IPS-15b (cell line): ENCODE measurements at regions not wholly inside any gene's neighbourhood (a gene's known extent, or its start where the extent isn't known, plus 50 kb on each side); places are given as distances from the start of the nearest gene placed in this dataset.

ENCODE experiments used
- H3K27me3 ChIP-seq: one replicate; pipeline ENCODE4 v1.6.1; 2013; ENCODE audit warnings: low read length; ENCODE audit not compliant: control insufficient read depth, insufficient read depth
- H3K36me3 ChIP-seq: one replicate; pipeline ENCODE4 v1.6.1; 2013; ENCODE audit warnings: low read length; ENCODE audit not compliant: control insufficient read depth, insufficient read depth
- H3K4me1 ChIP-seq: one replicate; pipeline ENCODE4 v1.6.1; 2013; ENCODE audit warnings: mild to moderate bottlenecking, low read length; ENCODE audit not compliant: control insufficient read depth, insufficient read depth
- H3K4me3 ChIP-seq: one replicate; pipeline ENCODE4 v1.5.1; 2013; ENCODE audit warnings: low read depth, low read length
- H3K9ac ChIP-seq: one replicate; pipeline ENCODE4 v1.6.1; 2013; ENCODE audit warnings: low read depth, mild to moderate bottlenecking, low read length
- H3K9me3 ChIP-seq: one replicate; pipeline ENCODE4 v1.6.1; 2013; ENCODE audit warnings: mild to moderate bottlenecking, low read length; ENCODE audit not compliant: control insufficient read depth, insufficient read depth

DNA sequence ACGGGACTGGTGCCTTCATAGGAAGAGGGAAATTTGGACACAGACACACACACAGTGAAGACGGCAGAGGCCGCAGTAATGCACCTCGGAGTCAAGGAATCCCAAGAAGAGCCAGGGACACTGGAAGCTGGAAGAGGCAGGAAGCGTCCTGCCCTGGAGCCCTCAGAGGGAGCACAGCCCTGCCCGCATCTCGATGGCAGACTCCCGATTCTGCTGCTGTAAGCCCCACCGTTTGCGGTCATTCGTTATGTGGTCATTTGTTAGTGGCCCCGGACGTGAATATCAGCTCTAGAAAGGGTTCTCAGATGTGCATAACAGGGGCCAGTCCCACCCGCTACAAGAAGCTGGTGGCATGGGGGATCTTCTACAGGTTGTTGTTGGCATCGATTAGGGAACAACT, 316.6 kb downstream of the FOXL1 start:
- Histone ChIP-seq H3K4me3 (no peak overlapping the region), H3K4me1 (no peaks in the 10 kb centered on the region), H3K27me3 (no peaks in the 10 kb centered on the region), H3K9ac (no peak overlapping the region), H3K36me3 (no peaks in the 10 kb centered on the region), H3K9me3 (no peaks in the 10 kb centered on the region)

DNA sequence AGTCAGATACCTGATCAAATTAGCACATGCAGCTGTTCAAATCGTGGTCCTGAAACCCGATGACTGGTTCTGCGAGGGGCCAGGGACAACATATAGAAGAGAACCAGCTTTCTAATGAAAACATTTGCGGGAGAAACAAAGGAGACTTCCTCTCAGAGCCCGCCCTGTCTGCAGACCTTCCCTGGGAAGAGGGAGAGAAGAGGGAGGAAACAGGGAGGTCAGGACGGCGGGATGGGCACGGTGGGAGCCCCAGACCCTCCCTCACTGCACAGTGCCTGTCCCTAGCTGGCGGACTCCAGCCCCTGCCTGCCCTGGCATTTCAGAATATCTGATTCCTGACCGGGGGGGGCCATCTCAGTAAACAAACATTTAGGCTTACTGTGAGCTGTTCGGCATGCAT, 317.3 kb downstream of the FOXL1 start:
- no peaks in the 10 kb centered on the region for H3K27me3 ChIP-seq
- no peaks in the 10 kb centered on the region for H3K36me3 ChIP-seq
- no peaks in the 10 kb centered on the region for H3K9me3 ChIP-seq
- H3K9ac ChIP-seq: no peak overlapping the region
- no peaks in the 10 kb centered on the region for H3K4me1 ChIP-seq
- no peak overlapping the region for H3K4me3 ChIP-seq

DNA sequence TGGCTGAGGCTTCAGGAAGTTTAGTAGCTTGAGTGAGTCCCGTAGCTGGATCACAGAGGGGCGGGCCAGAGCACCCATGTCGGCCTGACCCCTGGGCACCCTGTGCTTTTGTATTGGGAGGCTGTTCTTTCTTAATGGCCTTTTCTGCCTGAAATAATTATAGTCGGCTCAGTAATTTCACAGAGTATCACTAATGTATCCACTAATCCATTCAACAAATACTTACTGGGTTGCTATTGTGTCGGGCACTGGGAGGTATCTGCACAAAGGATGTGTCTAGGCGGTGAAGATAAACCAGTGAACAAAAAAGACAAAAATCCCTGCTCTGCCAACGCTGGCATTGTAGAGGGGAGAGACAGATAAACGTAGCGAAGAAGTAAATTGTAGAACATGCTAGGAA, 318.6 kb downstream of the FOXL1 start:
- no peaks in the 10 kb centered on the region for H3K36me3 ChIP-seq
- no peaks in the 10 kb centered on the region for H3K9me3 ChIP-seq
- no peaks in the 10 kb centered on the region for H3K4me1 ChIP-seq
- no peaks in the 10 kb centered on the region for H3K27me3 ChIP-seq
- H3K4me3 ChIP-seq: no peak overlapping the region
- H3K9ac ChIP-seq: no peak overlapping the region

DNA sequence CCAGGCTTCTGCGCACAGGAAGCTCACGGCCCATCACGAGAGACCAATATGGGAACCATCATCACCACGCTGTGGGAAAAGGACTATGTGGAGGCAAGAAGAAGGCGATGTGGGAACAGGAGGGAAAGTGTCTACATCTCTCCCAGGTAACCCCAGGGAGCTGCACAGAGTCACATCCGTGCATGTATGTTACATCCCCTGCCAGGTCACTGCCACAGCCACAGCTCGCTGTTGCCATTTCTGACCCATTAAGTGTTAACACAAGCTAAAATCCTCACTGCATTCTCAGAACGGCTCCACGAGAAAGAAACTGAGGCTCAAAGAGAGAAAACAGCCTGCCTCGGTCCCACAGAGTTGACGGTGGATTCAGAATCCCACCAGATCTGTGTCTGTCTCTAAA, 319.1 kb downstream of the FOXL1 start:
- Histone ChIP-seq H3K9ac (no peak overlapping the region), H3K4me1 (no peaks in the 10 kb centered on the region), H3K9me3 (no peaks in the 10 kb centered on the region), H3K27me3 (no peaks in the 10 kb centered on the region), H3K36me3 (no peaks in the 10 kb centered on the region), H3K4me3 (no peak overlapping the region)

DNA sequence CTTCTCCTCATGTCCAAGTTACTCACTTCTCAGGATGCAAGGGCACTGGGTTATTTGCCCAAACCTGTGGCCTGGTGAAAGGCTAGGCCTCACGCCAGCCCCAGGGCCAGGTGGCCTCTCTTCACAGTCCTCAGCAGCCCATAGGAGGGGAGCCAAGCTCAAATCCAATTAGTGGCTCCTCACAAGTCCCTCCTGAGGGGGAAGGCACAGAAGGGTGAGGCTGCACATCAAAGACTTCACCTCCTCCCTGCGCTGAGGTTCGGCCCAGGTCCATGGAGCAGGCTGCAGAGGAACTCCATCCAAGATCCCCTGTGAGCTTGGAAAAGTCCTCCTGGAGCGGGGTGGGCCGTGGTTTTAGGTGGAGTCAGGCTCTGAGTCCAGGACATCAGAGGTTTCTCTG, 320.0 kb downstream of the FOXL1 start:
- Histone ChIP-seq H3K9ac (no peak overlapping the region), H3K9me3 (no peaks in the 10 kb centered on the region), H3K4me1 (peaks cover 2% of the 10 kb centered on the region), H3K4me3 (no peak overlapping the region), H3K27me3 (no peaks in the 10 kb centered on the region), H3K36me3 (no peaks in the 10 kb centered on the region)

- Histone ChIP-seq H3K36me3 (no peaks in the 10 kb centered on the region), H3K4me3 (no peak overlapping the region), H3K9ac (no peak overlapping the region), H3K27me3 (no peaks in the 10 kb centered on the region), H3K9me3 (no peaks in the 10 kb centered on the region), H3K4me1 (peaks cover 2% of the 10 kb centered on the region)
These were observed 320.8 kb downstream of the FOXL1 start for GRCh38 chr16:86899151-86899550.

DNA sequence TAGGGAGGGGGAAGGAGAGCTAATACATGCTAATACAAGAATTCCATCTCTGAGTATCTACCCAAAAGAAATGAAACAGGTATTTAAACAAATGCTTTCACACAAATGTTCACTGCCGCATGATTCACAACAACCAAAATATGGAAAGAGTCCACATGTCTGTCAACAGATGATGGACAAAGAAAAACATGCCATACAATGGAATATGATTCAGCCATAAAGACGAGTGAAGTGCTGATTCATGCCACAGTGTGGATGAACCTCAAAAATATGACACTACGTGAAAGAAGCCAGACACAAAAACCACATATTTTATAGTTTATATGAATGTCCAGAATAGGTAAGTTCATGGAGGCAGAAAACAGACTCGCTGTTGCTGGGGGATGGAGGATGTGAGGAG, 321.4 kb downstream of the FOXL1 start:
- Histone ChIP-seq H3K4me3 (no peak overlapping the region), H3K9ac (no peak overlapping the region), H3K36me3 (no peaks in the 10 kb centered on the region), H3K9me3 (no peaks in the 10 kb centered on the region), H3K27me3 (no peaks in the 10 kb centered on the region), H3K4me1 (peaks cover 2% of the 10 kb centered on the region)

GRCh38 chr16:86901483-86901882, 323.1 kb downstream of the FOXL1 start:
- Histone ChIP-seq H3K9me3 (no peaks in the 10 kb centered on the region), H3K36me3 (no peaks in the 10 kb centered on the region), H3K9ac (no peak overlapping the region), H3K4me1 (peaks cover 2% of the 10 kb centered on the region), H3K4me3 (no peak overlapping the region), H3K27me3 (no peaks in the 10 kb centered on the region)

DNA sequence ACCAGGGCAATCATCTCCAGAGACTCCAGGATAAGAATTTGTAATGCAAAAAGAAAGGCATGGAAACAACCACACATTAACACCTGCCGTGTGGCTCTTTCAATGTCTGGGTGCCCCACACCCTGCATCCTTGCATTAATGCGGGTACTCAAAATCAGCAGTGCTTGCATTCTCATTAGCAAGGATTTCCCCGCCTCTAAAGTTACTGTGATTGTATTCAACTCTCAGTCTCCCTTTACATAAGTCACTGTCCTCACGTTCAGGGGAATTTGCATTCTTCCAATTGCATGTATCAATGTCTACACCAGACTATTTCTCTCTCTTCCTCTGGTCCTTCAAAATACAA, 324.3 kb downstream of the FOXL1 start:
- Histone ChIP-seq H3K27me3 (no peaks in the 10 kb centered on the region), H3K4me1 (peaks cover 2% of the 10 kb centered on the region), H3K9me3 (no peaks in the 10 kb centered on the region), H3K36me3 (no peaks in the 10 kb centered on the region), H3K4me3 (no peak overlapping the region), H3K9ac (no peak overlapping the region)

- H3K9me3 ChIP-seq: no peaks in the 10 kb centered on the region
- H3K36me3 ChIP-seq: no peaks in the 10 kb centered on the region
- H3K4me3 ChIP-seq: no peak overlapping the region
- H3K27me3 ChIP-seq: no peaks in the 10 kb centered on the region
- H3K9ac ChIP-seq: no peak overlapping the region
- H3K4me1 ChIP-seq: peaks cover 2% of the 10 kb centered on the region
These were observed 324.7 kb downstream of the FOXL1 start for GRCh38 chr16:86903068-86903467.

GRCh38 chr16:86905302-86905701, 327.0 kb downstream of the FOXL1 start:
- no peaks in the 10 kb centered on the region for H3K9me3 ChIP-seq
- H3K36me3 ChIP-seq: no peaks in the 10 kb centered on the region
- H3K9ac ChIP-seq: no peak overlapping the region
- H3K27me3 ChIP-seq: no peaks in the 10 kb centered on the region
- H3K4me3 ChIP-seq: no peak overlapping the region
- H3K4me1 ChIP-seq: peaks cover 2% of the 10 kb centered on the region

DNA sequence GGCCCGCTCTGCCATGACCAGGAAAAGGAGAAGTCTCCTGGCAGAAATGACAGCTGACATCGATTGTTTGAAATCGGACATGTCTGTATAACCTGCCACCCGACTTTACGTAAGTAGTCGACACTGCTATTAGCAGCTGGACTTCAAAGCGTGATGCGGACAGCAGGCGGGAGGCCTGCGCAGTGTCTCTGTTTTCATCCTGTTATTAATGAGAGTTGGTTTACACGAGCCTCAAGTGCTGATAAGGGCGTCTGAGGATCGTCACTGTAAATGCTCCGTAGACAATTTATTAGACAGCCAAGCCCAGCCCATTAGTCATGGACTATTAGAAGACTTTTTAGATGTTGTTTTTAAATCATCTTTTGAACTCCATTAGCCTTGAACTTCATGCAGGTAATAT, 328.3 kb downstream of the FOXL1 start:
- peaks cover 2% of the 10 kb centered on the region for H3K4me1 ChIP-seq
- H3K9ac ChIP-seq: no peak overlapping the region
- no peak overlapping the region for H3K4me3 ChIP-seq
- no peaks in the 10 kb centered on the region for H3K9me3 ChIP-seq
- H3K36me3 ChIP-seq: no peaks in the 10 kb centered on the region
- H3K27me3 ChIP-seq: no peaks in the 10 kb centered on the region
